NCI-H128 (cell line): ENCODE measurements at regions not wholly inside any gene's neighbourhood (a gene's known extent, or its start where the extent isn't known, plus 50 kb on each side); places are given as distances from the start of the nearest gene placed in this dataset.

Experiments used
- DNase-seq: peaks from one replicate; lab custom pipeline; 2025; ENCODE audit not compliant: unreplicated experiment; lab: John Stamatoyannopoulos, UW

DNA sequence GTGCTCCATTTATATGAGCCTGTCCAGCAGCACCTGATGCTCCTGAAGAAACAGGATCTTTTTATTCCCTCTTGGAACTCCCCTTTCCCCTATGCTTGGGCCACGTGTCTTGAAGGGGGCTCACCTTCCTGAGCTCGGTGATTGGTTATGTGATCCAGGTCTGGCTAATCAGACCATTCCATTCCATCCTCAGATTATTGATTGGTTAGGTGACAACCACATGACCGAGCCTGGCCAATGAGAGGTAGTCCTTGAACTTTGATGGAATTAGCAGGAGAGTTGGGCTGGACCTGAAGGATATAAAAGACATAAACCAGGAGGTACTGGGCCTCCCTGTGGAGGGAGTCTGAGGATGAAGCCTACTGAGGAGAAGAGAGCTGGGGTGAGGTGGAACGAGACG lies 216.6 kb upstream of the LHX5 start:
- no peak for DNase-seq

GRCh38 chr12:113684908-113685782 lies 213.5 kb upstream of the LHX5 start:
- no peak for DNase-seq

DNA sequence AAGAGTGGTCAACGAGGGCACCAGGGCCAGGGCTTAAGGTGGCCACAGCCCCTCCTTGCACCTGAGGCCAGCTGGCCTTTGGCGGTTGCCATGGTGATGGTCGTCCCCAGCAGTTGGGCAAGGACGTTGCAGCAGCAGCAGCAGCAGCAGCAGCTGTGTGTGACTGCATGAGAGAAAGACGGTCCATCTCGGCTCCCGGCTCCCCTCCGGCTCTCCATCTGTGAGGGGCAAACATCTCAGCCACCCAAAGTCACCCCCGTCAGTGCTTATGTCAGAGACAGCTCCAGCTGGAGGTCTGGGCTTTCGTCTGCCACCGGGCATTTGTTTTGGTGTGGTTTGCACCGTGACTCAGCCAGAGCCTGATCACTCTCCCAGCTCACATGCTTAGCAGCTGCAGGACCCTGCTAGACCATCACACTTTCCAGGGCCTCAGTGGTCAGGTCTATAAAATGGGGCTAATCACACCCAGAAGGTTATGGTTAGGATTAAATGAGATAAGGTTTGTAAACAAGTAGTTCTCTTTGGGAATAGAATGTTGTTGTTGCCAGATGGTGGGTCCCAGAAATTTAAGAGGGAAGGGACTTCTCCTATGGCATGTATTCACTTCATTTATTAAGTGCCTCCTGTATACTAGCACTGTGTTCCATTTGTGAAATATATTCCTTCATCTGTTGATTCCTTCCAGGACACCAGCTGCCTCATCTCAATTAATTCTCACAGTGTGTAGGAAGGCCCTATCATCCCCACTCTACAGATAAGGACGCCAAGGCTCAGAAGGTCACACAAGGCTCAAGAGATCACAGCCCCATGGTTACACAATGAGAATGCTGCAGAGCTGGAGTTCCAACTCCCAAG lies 212.6 kb upstream of the LHX5 start:
- DNase-seq, result no peak

DNA sequence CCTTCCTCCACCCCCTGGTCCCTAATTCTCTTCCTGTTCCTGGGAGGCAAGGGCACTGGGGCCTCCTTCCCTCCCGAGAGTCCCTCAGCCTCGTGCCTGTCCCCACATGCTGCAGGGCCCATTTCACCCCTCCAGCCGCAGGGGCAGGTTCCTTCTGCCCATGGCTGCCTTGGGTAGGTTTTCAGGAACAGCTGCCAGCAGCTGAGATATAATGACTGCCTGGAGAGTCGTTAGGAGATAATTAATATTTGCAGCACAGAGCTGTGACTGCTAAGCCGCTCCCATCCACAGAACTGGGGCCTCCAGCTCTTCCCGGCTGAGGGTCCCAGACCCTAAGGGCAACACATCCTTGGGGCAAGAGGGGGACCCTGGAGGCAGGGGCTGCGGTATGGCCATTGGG lies 211.9 kb upstream of the LHX5 start:
- no peak for DNase-seq

DNA sequence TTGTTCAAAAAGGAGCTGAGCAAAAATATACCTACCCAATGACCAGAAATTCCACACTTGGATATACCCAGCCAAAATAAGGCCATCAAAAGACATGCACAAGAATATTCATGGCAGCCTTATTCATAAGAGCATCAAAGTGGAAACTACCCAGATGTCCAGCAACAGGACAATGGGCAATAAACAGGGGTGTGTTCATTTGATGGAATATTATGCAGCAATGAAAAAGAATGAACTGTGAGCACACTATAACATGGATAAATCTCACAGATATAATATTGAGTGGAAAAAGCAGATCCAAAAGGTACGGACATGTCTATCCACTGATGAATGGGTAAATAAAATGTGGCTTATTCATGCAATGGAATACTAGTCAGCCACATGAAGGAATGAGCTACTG lies 209.2 kb upstream of the LHX5 start:
- no peak for DNase-seq

GRCh38 chr12:113678223-113679119 lies 206.8 kb upstream of the LHX5 start:
- no peak for DNase-seq

DNA sequence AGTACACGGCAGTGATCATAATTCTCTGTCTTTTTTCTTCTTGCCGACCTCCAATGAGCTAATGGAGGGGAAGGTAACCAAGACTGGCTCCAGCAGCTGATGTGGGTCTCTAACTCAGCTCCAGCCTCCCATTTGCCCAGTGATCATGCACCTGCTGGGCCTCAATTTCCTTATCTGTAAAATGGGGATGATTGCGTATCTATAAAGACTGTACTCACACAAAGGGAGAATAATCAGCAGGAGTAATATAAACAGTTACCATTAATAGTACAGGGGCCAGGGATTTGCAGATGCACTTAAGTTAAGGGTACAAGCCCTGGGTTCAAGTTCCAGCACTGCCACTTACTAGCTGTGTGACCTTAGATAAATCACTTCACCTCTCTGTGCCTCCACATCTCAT lies 204.9 kb upstream of the LHX5 start:
- no peak for DNase-seq

DNA sequence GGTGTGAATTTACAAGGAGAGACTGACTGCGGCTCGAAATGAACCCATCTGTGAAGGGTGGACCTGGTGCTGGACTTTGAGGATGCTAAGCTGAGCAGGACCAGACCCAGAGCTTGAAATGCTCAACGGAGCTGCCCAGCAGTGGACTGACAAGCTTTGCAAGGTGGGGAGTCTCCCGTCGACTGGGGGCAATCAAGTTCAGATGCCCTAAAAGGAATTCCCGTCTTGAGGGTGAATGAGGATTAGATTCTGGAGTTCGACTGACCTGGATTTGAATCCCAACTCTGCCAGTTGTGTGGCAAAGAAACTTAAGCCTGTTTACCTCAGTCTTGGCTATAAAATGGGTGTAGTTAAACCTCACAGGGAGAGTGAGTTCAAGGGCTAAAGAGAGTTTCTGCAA lies 204.4 kb upstream of the LHX5 start:
- no peak for DNase-seq

DNA sequence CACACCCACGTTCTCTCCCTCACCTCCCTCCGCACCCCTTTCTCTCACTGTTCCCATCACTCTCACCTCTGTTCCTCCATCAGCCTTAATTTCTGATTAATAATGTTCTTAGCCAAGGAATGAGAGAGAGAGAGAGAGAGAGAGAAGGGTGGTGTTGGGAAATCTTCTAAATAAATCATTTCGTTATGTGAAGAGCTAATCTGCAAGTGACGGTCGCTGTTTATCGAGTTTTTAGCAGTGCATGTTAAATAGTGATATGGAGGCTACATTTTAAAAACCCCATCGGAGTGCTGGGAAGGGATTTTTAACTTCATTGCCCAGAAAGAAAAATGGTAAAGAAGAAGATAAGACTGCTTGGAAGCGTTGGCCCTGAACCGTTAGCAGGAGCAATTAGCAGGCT lies 203.3 kb upstream of the LHX5 start:
- DNase-seq, result no peak

DNA sequence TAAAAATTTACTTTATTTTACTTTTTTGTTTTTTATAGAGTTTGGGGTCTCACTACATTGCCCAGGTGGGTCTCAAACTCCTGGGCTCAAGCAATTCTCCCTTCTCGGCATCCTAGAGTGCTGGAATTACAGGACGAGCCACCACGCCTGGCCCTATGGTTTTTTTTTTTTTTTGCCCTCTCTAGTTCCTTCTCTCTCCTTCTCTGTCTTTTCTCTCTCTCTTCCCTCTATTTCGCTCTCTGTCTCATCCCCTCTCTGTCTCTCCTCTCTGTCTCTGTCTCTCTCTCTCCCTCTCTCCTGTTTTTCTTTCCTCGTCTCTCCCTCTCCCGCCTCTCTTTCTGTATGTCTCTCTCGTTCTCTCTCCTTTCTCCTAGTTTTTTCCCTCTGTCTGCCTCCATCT lies 202.6 kb upstream of the LHX5 start:
- no peak for DNase-seq

DNA sequence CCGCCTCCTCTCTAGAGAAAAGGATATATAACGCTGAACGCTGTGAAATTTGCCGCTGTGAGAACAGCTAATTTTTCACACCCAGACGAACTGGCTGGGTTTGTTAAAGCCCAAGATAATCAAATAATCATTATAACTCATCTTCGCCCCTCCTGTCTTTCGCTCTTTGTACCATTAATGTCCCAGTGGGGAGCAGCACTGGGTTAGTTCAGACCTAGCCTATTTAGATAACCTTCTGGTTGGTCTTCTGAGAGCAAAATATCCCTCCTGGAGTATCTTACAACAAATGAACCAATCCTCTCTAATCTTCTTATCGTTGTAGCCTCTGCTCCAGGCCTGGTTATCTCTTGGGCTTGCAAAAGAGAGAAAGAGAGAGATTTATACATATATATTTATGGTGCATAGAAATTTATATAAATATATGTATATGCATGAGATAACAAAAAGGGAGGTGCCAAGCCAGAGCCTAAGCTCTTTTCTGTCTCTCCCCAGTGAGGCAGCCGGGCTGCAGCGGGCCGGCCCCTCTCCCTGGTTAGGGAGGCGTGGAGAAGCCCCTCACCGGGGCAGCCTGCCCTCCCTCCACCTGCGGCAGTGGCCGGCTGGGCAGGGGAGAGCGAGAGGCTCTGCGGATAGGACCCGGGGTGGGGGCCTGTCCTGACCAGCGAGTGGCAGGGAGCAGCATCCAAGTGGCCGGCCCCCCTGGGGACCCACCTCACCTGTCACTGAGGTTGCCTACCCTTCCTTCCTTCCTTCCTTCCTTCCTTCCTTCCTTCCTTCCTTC lies 202.0 kb upstream of the LHX5 start:
- DNase-seq, result no peak

GRCh38 chr12:113670742-113671141 lies 199.1 kb upstream of the LHX5 start:
- no peak for DNase-seq

DNA sequence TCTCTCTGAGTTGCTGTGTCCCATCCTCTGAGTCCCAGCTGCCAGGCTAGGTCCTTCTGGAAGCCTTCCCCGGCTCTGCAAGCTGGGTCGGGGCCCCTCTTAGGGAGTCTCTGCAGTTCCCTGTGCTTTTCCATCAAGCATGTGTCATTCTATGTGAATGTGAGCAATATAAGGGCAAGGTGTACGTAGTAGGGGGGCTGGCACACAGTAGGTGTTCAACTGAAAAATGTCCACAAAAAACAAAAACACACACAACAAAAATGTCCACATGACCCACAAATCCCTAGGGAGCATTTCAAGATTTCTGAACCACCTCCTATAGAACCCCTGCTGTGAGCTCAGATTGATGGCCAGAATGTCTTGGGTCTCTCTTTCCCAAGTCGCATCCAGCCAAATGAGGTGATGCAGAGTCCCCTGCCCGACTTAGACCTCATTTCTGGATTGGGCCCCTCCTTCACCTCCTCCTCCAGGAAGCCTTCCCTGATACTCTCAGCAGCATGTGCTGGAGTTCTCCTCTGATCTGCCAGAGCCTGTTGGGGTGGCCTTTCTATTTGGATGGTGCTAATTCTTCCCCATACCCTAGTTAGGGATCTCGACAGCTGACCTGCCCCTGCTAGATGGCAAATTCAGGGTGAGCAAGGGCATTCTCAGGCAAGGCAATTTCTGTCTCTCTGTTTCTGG lies 196.1 kb upstream of the LHX5 start:
- DNase-seq, result no peak

GRCh38 chr12:113667095-113667494 lies 195.4 kb upstream of the LHX5 start:
- DNase-seq, result no peak

DNA sequence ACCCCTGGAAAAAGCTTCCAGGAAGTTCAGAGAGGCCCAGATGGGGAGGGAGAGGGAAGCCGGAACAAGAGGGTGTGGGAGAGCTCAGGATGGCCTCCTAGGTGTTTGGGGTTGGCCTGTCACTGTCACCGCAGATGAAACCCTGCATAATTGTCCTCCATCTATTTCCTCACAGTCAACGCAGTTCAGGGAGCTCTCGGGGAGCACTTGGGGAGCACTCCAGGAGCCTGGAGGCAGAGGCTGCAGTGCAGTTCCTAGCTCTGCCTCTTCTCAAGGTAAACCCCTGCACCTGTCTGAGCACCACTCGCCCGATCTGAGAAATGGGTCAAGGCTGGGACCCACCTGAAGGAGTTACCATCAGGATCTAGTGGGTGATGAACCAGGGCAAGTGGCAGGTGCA lies 194.6 kb upstream of the LHX5 start:
- DNase-seq, result no peak

GRCh38 chr12:113665457-113665856 lies 193.8 kb upstream of the LHX5 start:
- no peak for DNase-seq

DNA sequence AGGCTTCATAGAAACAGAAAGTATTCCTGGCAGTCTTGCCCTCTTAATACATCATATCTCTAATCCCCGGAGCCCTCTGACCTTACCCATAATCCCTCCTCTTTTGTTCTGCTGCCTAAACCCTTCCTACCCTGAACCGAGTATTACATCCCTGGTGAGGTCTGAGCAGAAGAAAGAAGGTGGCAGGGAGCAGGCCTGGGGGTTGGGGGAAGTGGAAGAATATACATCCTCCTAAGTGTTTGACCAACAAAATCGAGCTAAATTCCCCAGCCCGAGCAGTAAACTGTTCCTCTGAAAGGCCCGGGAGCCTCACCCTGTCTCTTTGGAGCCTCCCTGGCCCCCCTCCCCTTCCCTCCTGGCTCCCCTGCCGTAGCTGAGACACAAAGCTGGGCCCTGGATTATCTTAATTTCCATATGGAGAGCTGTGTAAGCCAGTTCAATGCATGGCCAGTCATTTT lies 192.6 kb upstream of the LHX5 start:
- DNase-seq, result no peak

- DNase-seq, result no peak
Measured at GRCh38 chr12:113663396-113663795, 191.7 kb upstream of the LHX5 start.

- no peak for DNase-seq
Measured at GRCh38 chr12:113660936-113661335, 189.3 kb upstream of the LHX5 start.

GRCh38 chr12:113659416-113659815 lies 187.7 kb upstream of the LHX5 start:
- DNase-seq, result no peak
